PC-9 (cell line): ENCODE measurements at regions not wholly inside any gene's neighbourhood (a gene's known extent, or its start where the extent isn't known, plus 50 kb on each side); places are given as distances from the start of the nearest gene placed in this dataset.

Source experiments
- CTCF ChIP-seq: fragments of 200-600 bp; sonication (generic); conservative IDR thresholded peaks from 2 replicates; pipeline ENCODE4 v1.6.1; 2017; ENCODE audit warnings: mixed run types, antibody characterized with exemption, mild to moderate bottlenecking, moderate library complexity
- EZH2 ChIP-seq: fragments of 200-600 bp; sonication (generic); IDR thresholded peaks from 2 replicates; pipeline ENCODE4 v1.8.0; 2017; ENCODE audit warnings: antibody characterized with exemption, low read depth

- TF ChIP-seq CTCF (no peak), EZH2 (no peak)
Measured at GRCh38 chr11:122468965-122469364, 186.6 kb upstream of the UBASH3B start.
